HepG2 (cell line): ENCODE measurements at regions not wholly inside any gene's neighbourhood (a gene's known extent, or its start where the extent isn't known, plus 50 kb on each side); places are given as distances from the start of the nearest gene placed in this dataset.

Experiments
- ATAC-seq: fragments of 200-7000 bp; cut with Tn5 transposase; 3 replicates; pipeline ENCODE4 v1.9.1; 2020; ENCODE audit warnings: mild to moderate bottlenecking, moderate library complexity
- BruUV-seq: library from RNA; stranded (reverse); fragments of 400-500 nt; replicated peaks from 2 replicates; lab custom pipeline; 2021; lab: Mats Ljungman, UMichigan
- CTCF ChIA-PET: fragments of 300-600 bp; formaldehyde crosslinking; extraction: SDS; loops from one replicate; lab custom pipeline; 2021; ENCODE audit warnings: low total read pairs, inconsistent platforms, low intra/inter-chr PET ratio; lab: Yijun Ruan, JAX
- POLR2A ChIA-PET: fragments of 350-600 bp; sonication (Branson Sonifier 250); formaldehyde crosslinking; loops from one replicate; lab custom pipeline; 2020; ENCODE audit warnings: antibody characterized with exemption, inconsistent platforms; lab: Yijun Ruan, JAX
- DNase-seq: peaks from one replicate; pipeline ENCODE4 v3.0.0-alpha.2; 2015; ENCODE audit warnings: low spot score
- FAIRE-seq: peaks from 3 replicates; lab custom pipeline; 2011; peaks lifted over from hg19 to GRCh38; lab: Jason Lieb, UNC
- H2AFZ ChIP-seq: one replicate; pipeline ENCODE4 v1.6.1; 2011; ENCODE audit warnings: low read length, inconsistent platforms
- H3K27ac ChIP-seq: fragments of 300-600 bp; 3 replicates; pipeline ENCODE4 v1.8.0; 2011; ENCODE audit warnings: mixed run types, mild to moderate bottlenecking, mixed read lengths, low read length, inconsistent platforms; ENCODE audit not compliant: insufficient read depth; ENCODE audit errors: extremely low read length
- H3K27me3 ChIP-seq, 2 experiments: fragments of 200-600 bp in 1 of 2; 2 replicates in 1 of 2; 3 replicates in 1 of 2; pipeline versions ENCODE4 v1.6.0 to v1.8.0; 2011; ENCODE audit warnings: low read length in 2 of 2, mild to moderate bottlenecking in 2 of 2, moderate library complexity in 2 of 2, inconsistent platforms in 1 of 2; ENCODE audit not compliant: insufficient read depth in 2 of 2, control insufficient read depth in 1 of 2
- H3K36me3 ChIP-seq, 2 experiments: fragments of 200-600 bp in 1 of 2; replicated peaks in 1 of 2; 2 replicates in 1 of 2; 3 replicates in 1 of 2; pipeline versions ENCODE4 v1.5.1 to v1.8.0; 2011; ENCODE audit warnings: low read length in 2 of 2, inconsistent platforms in 1 of 2; ENCODE audit not compliant: insufficient read depth in 2 of 2, control insufficient read depth in 1 of 2
- H3K4me1 ChIP-seq: 2 replicates; pipeline ENCODE4 v1.5.1; 2012; ENCODE audit warnings: low read length, inconsistent platforms; ENCODE audit not compliant: insufficient read depth
- H3K4me2 ChIP-seq: 2 replicates; pipeline ENCODE4 v1.6.0; 2011; ENCODE audit warnings: low read depth, low read length, inconsistent platforms
- H3K4me3 ChIP-seq, 3 experiments: fragments of 200-600 bp in 1 of 3; sonication (generic), shearing (Covaris generic) in 1 of 3; replicated peaks in 1 of 3; 2 replicates each; pipeline ENCODE4 v1.5.1; 2011 to 2016; ENCODE audit warnings: low read length in 3 of 3, inconsistent platforms in 2 of 3, low read depth in 2 of 3, mild to moderate bottlenecking in 2 of 3, control low read depth in 1 of 3, mixed read lengths in 1 of 3; ENCODE audit not compliant: insufficient read depth in 1 of 3
- H3K79me2 ChIP-seq: one replicate; pipeline ENCODE4 v1.6.1; 2011; ENCODE audit warnings: low read length, inconsistent platforms; ENCODE audit not compliant: insufficient read depth
- H3K9ac ChIP-seq: 2 replicates; pipeline ENCODE4 v1.6.0; 2011; ENCODE audit warnings: mild to moderate bottlenecking, low read depth, low read length, inconsistent platforms; ENCODE audit not compliant: insufficient read depth
- H3K9me3 ChIP-seq: 2 replicates; pipeline ENCODE4 v1.5.1; 2012; ENCODE audit warnings: mild to moderate bottlenecking, low read length
- H4K20me1 ChIP-seq: 2 replicates; pipeline ENCODE4 v1.6.0; 2011; ENCODE audit warnings: inconsistent platforms, mild to moderate bottlenecking, low read length, moderate library complexity; ENCODE audit not compliant: insufficient read depth
- AHDC1 ChIP-seq: sonication (generic); formaldehyde crosslinking; IDR thresholded peaks from 2 replicates; pipeline ENCODE4 v1.5.1; 2020; ENCODE audit warnings: mild to moderate bottlenecking, missing genetic modification reagents, borderline replicate concordance
- CC2D1A ChIP-seq: sonication (generic); formaldehyde crosslinking; IDR thresholded peaks from 2 replicates; pipeline ENCODE4 v1.8.1; 2023; ENCODE audit warnings: mild to moderate bottlenecking, missing genetic modification reagents
- CENPT ChIP-seq: sonication (generic); formaldehyde crosslinking; IDR thresholded peaks from 2 replicates; pipeline ENCODE4 v1.8.0; 2022; ENCODE audit warnings: low read depth, mild to moderate bottlenecking, moderate library complexity, missing genetic modification reagents
- FOXC1 ChIP-seq: sonication (generic); formaldehyde crosslinking; IDR thresholded peaks from 2 replicates; pipeline ENCODE4 v1.8.0; 2022; ENCODE audit warnings: mild to moderate bottlenecking, missing genetic modification reagents, borderline replicate concordance
- GATAD2A ChIP-seq: IDR thresholded peaks from 2 replicates; pipeline ENCODE4 v1.6.1; 2016
- RARA ChIP-seq: IDR thresholded peaks from 2 replicates; pipeline ENCODE4 v1.6.1; 2016; ENCODE audit warnings: missing genetic modification reagents, missing compliant biosample characterization
- SNAPC4 ChIP-seq: sonication (generic); formaldehyde crosslinking; IDR thresholded peaks from 2 replicates; pipeline ENCODE4 v1.4.0; 2020; ENCODE audit warnings: mild to moderate bottlenecking, missing genetic modification reagents
- ZFP91 ChIP-seq: sonication (generic); formaldehyde crosslinking; IDR thresholded peaks from 2 replicates; pipeline ENCODE4 v1.9.0; 2022; ENCODE audit warnings: missing genetic modification reagents, mild to moderate bottlenecking, borderline replicate concordance
- ZNF552 ChIP-seq: sonication (generic); formaldehyde crosslinking; IDR thresholded peaks from 2 replicates; pipeline ENCODE4 v1.9.0; 2022; ENCODE audit warnings: missing genetic modification reagents, mild to moderate bottlenecking, borderline replicate concordance
- ZNF652 ChIP-seq: IDR thresholded peaks from 2 replicates; pipeline ENCODE4 v1.6.1; 2016; ENCODE audit warnings: low read depth, borderline replicate concordance
- WGBS: methylation state at CpG from one replicate; pipeline ENCODE4 v1.1.6; 2017; ENCODE audit warnings: low lambda C conversion rate; 5-methylcytosine and 5-hydroxymethylcytosine counted together
- in situ Hi-C: cut with HindIII; loops from 2 replicates; pipeline ENCODE4 v1.10.0; 2017; ENCODE audit warnings: low pct_unique_long_range_greater_than_20kb; ENCODE audit not compliant: extremely low pct_ligation_motif_present
- intact Hi-C: fragments of 100-400 bp; cut with micrococcal nuclease; formaldehyde crosslinking; loops from one replicate; pipeline ENCODE4 v1.10.0; 2022; ENCODE audit not compliant: unreplicated experiment

DNA sequence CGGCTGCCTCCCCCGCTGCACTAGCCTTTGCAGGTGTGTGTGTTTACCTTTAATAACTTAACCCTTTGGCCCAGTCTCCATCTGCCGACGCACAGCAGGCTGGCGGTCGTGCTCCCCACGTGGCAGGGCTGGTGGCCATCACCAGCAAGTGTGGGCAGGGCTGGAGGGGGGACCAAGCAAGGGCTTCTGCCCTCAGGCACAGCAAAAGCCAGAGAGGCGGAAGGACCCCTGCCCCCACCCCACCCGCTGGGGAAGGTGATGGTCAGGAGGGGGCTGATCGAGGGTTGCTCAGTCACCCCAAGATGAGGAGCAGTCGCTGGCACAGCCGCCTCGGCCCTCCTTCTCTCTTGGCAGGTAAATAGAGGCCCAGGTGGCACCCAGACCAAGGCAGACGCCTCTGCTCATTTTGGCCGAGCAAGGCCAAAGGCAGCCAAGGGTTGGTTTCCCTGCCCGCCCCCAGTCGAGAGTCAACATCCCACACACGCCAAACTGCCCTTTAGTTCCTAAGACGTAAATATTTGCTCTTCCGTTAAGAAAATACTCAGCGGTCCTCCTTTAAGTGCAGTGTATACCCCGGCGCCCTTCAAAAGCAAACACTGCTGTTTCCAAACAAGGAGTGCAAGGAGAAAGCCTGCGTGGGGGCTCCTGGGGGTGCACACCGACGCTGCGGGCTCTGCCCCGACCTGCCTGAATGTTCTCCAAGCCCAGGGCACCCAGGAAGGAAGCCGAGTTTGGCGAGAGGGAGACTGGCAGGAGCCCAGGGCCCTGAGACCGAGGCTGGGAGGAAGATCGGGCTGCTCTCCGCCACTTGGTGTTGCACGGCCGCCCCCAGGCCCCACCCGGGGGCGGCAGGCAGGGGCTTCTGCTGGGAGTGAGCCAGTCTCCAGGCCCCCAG is 82.7 kb downstream of the SIK1 start:
- Histone ChIP-seq H3K9ac (0 out of 2 replicates have a peak overlapping the region, but pooled peaks have one; percentile 6), H3K4me1 (peaks cover 77% of the 10 kb centered on the region), H3K36me3 (no peaks in the 10 kb centered on the region), H3K79me2 (no peaks in the 10 kb centered on the region), H4K20me1 (no peaks in the 10 kb centered on the region), H3K27me3 (no peaks in the 10 kb centered on the region), H3K27ac (no peak overlapping the region), H3K9me3 (no peaks in the 10 kb centered on the region), H3K4me3 (no peak overlapping the region), H2AFZ (no peak overlapping the region), H3K4me2 (0 out of 2 replicates have a peak overlapping the region, but pooled peaks have one; percentile 59)
- no TSS peak for BruUV-seq
- ChIA-PET CTCF (no interaction called here), POLR2A (interaction anchor here (1.2 to 1.4 kb wide), 2 partner anchors 11 to 133 kb away, joined by 6 to 13 read pairs; no protein-coding TSS in a partner anchor)
- in situ Hi-C loops, result no loop called here
- 50% methylated on average over 21 of the region's 37 CpGs for WGBS
- no peak for DNase-seq
- intact Hi-C loops, result loop anchor here (5.0 kb wide), 2 partner anchors 57 to 303 kb away; no protein-coding TSS in a partner anchor
- no peak for ATAC-seq
- no peak for FAIRE-seq
- TF ChIP-seq ZNF552, result no peak
- no peak for TF ChIP-seq AHDC1
- 0 out of 2 replicates have a peak, but pooled peaks have one; percentile 37 for TF ChIP-seq ZFP91 (CRISPR knock-in tag)
- TF ChIP-seq CC2D1A, result no peak
- no peak for TF ChIP-seq FOXC1 (CRISPR knock-in tag)
- peak; percentile 60; the same call in 1 of the 2 replicates for TF ChIP-seq ZNF652
- TF ChIP-seq RARA, result 0 out of 2 replicates have a peak, but pooled peaks have one; percentile 7
- no peak for TF ChIP-seq CENPT (CRISPR knock-in tag)
- no peak for TF ChIP-seq GATAD2A (CRISPR knock-in tag)
- no peak for TF ChIP-seq SNAPC4
